ENCODE measurements at regions not wholly inside any gene's neighbourhood (a gene's known extent, or its start where the extent isn't known, plus 50 kb on each side); places are given as distances from the start of the nearest gene placed in this dataset.
"Not testable (repeated sequence)": the region's sequence is repeated elsewhere in the genome, so short reads cannot be mapped to it uniquely, and the experiment has no call there.

GRCh38 chrX:113991720-113992119, 592.2 kb upstream of the HTR2C start:
- H3K56ac ChIP-seq (replicated peaks; ENCODE audit: insufficient read length, low read depth, low read length); H4K5ac ChIP-seq (ENCODE audit: insufficient read length, low read depth, low read length); H3K27me3 ChIP-seq (replicated peaks in 1 of 4; ENCODE audit: control insufficient read depth in 3 of 4, extremely low read depth in 1 of 4, insufficient read depth in 3 of 4, low read length in 3 of 4); FAIRE-seq; H2BK120ac ChIP-seq (replicated peaks; ENCODE audit: low read depth, low read length); H2AFZ ChIP-seq (ENCODE audit: low read length); H2BK12ac ChIP-seq (ENCODE audit: low read depth, low read length); H2AK5ac ChIP-seq (ENCODE audit: low read depth, low read length); CTCF ChIA-PET (ENCODE audit: partially characterized antibody); H2BK5ac ChIP-seq (ENCODE audit: low read depth, low read length); H3K23me2 ChIP-seq (ENCODE audit: low read depth, low read length); H3K4me1 ChIP-seq (replicated peaks in 1 of 4; ENCODE audit: control insufficient read depth in 3 of 4, insufficient read depth in 4 of 4, low read length in 3 of 4); H4K91ac ChIP-seq (replicated peaks; ENCODE audit: insufficient read length, low read length); H3K9me3 ChIP-seq (ENCODE audit: insufficient read depth in 2 of 2, low read depth in 1 of 2, low read length in 1 of 2); H3K23ac ChIP-seq (ENCODE audit: insufficient read length); H3K79me1 ChIP-seq (ENCODE audit: low read depth, low read length); H4K20me1 ChIP-seq (replicated peaks in 1 of 2; ENCODE audit: control insufficient read depth in 1 of 2, insufficient read depth in 2 of 2, low read length in 2 of 2); H3K4ac ChIP-seq (replicated peaks; ENCODE audit: insufficient read length, low read depth, low read length); DNase-seq (ENCODE audit: low read depth in 1 of 2, low spot score in 2 of 2); H3K14ac ChIP-seq (ENCODE audit: insufficient read length); POLR2A ChIA-PET (ENCODE audit: partially characterized antibody); H3K27ac ChIP-seq (ENCODE audit: low read depth, low read length); H2BK15ac ChIP-seq (ENCODE audit: low read length); H4K8ac ChIP-seq (ENCODE audit: extremely low read depth, insufficient read depth, low read length); H2BK20ac ChIP-seq (ENCODE audit: low read length): not testable (repeated sequence)
- Histone ChIP-seq H3K79me2 (ENCODE audit: control insufficient read depth in 1 of 2, insufficient read depth in 2 of 2, low read length in 2 of 2) (peaks cover 0 to 28% of the 10 kb centered on the region in 2 experiments; a peak in 2 of 4 replicates), H3K9ac (replicated peaks in 1 of 4; ENCODE audit: extremely low read depth in 1 of 4, low read depth in 3 of 4, low read length in 3 of 4) (peak overlapping the region in 1 of 4 experiments; percentile 22; a peak in 1 of 7 replicates), H3K36me3 (ENCODE audit: control insufficient read depth in 2 of 4, insufficient read depth in 4 of 4, low read length in 3 of 4) (peaks cover 2 to 15% (median 6%) of the 10 kb centered on the region in 4 experiments; a peak in 5 of 8 replicates), H3K4me3 (ENCODE audit: extremely low read depth in 1 of 4, insufficient read depth in 2 of 4, low read depth in 3 of 4, low read length in 4 of 4) (peak overlapping the region in 2 of 4 experiments; percentile 49 to 72; a peak in 4 of 8 replicates), H3K18ac (ENCODE audit: extremely low read depth, low read length) (peak overlapping the region; percentile 32; the same call in 1 of the 2 replicates), H3K4me2 (ENCODE audit: insufficient read depth in 1 of 2, low read depth in 2 of 2, low read length in 2 of 2) (peak overlapping the region; percentile 59 to 67)
- 28% methylated on average over 5 of the region's 9 CpGs; no CpG with 5 or more reads in 1 of the 2 experiments for WGBS, 2 experiments (ENCODE audit: extremely low coverage in 1 of 2, insufficient coverage in 1 of 2, insufficient read length in 1 of 2, insufficient replicate concordance in 2 of 2, low coverage in 1 of 2, low lambda C conversion rate in 2 of 2, missing lambda C conversion rate in 1 of 2)
- TF ChIP-seq POLR2A (IDR thresholded peaks at IDR 0.05; ENCODE audit: control extremely low read depth in 1 of 2, low read depth in 2 of 2, low read length in 2 of 2): peak in 1 of 2 experiments; percentile 29; a peak in 1 of 3 replicates

DNA sequence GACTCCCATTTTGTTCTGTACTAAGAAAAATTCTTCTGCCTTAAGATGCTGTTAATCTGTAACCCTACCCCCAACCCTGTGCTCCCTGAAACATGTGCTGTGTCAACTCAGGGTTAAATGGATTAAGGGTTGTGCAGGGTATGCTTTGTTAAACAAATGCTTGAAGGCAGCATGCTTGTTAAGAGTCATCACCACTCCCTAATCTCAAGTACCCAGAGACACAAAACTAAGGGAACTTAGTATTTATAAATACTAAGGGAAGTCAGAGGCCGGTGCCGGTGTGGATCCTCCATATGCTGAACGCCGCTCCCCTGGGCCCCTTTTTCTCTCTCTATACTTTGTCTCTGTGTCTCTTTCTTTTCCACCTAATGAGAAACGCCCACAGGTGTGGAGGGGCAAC, 593.2 kb upstream of the HTR2C start:
- H3K4me3 ChIP-seq (ENCODE audit: extremely low read depth in 1 of 4, insufficient read depth in 2 of 4, low read depth in 3 of 4, low read length in 4 of 4): peak overlapping the region; percentile 27 to 72 (median 39); a peak in 7 of 8 replicates
- 4% methylated on average over 3 of the region's 5 CpGs; no CpG with 5 or more reads in 1 of the 2 experiments for WGBS, 2 experiments (ENCODE audit: extremely low coverage in 1 of 2, insufficient coverage in 1 of 2, insufficient read length in 1 of 2, insufficient replicate concordance in 2 of 2, low coverage in 1 of 2, low lambda C conversion rate in 2 of 2, missing lambda C conversion rate in 1 of 2)
- H2AK5ac ChIP-seq (ENCODE audit: low read depth, low read length); H2BK120ac ChIP-seq (replicated peaks; ENCODE audit: low read depth, low read length); H2AFZ ChIP-seq (ENCODE audit: low read length); H3K23ac ChIP-seq (ENCODE audit: insufficient read length); H3K18ac ChIP-seq (ENCODE audit: extremely low read depth, low read length); H3K27me3 ChIP-seq (replicated peaks in 1 of 4; ENCODE audit: control insufficient read depth in 3 of 4, extremely low read depth in 1 of 4, insufficient read depth in 3 of 4, low read length in 3 of 4); H4K5ac ChIP-seq (ENCODE audit: insufficient read length, low read depth, low read length); CTCF ChIA-PET (ENCODE audit: partially characterized antibody); H4K8ac ChIP-seq (ENCODE audit: extremely low read depth, insufficient read depth, low read length); H2BK5ac ChIP-seq (ENCODE audit: low read depth, low read length); H2BK15ac ChIP-seq (ENCODE audit: low read length); H3K4me1 ChIP-seq (replicated peaks in 1 of 4; ENCODE audit: control insufficient read depth in 3 of 4, insufficient read depth in 4 of 4, low read length in 3 of 4); H3K79me1 ChIP-seq (ENCODE audit: low read depth, low read length); POLR2A ChIA-PET (ENCODE audit: partially characterized antibody); H3K23me2 ChIP-seq (ENCODE audit: low read depth, low read length); H3K4ac ChIP-seq (replicated peaks; ENCODE audit: insufficient read length, low read depth, low read length); H3K9me3 ChIP-seq (ENCODE audit: insufficient read depth in 2 of 2, low read depth in 1 of 2, low read length in 1 of 2); H2BK12ac ChIP-seq (ENCODE audit: low read depth, low read length); H3K56ac ChIP-seq (replicated peaks; ENCODE audit: insufficient read length, low read depth, low read length); H3K27ac ChIP-seq (ENCODE audit: low read depth, low read length); H2BK20ac ChIP-seq (ENCODE audit: low read length); H4K20me1 ChIP-seq (replicated peaks in 1 of 2; ENCODE audit: control insufficient read depth in 1 of 2, insufficient read depth in 2 of 2, low read length in 2 of 2); H3K14ac ChIP-seq (ENCODE audit: insufficient read length); H4K91ac ChIP-seq (replicated peaks; ENCODE audit: insufficient read length, low read length): not testable (repeated sequence)
- peaks cover 2 to 25% (median 11%) of the 10 kb centered on the region in 4 experiments; a peak in 5 of 8 replicates for H3K36me3 ChIP-seq (ENCODE audit: control insufficient read depth in 2 of 4, insufficient read depth in 4 of 4, low read length in 3 of 4)
- H3K9ac ChIP-seq (replicated peaks in 1 of 4; ENCODE audit: extremely low read depth in 1 of 4, low read depth in 3 of 4, low read length in 3 of 4): peak overlapping the region in 1 of 4 experiments; percentile 60; a peak in 1 of 7 replicates
- H3K4me2 ChIP-seq (ENCODE audit: insufficient read depth in 1 of 2, low read depth in 2 of 2, low read length in 2 of 2): peak overlapping the region; percentile 49 to 67
- DNase-seq (ENCODE audit: low read depth in 1 of 2, low spot score in 2 of 2) (peak in 1 of 2 experiments; percentile 41), FAIRE-seq (peak; percentile 85)
- H3K79me2 ChIP-seq (ENCODE audit: control insufficient read depth in 1 of 2, insufficient read depth in 2 of 2, low read length in 2 of 2): peaks cover 0 to 35% of the 10 kb centered on the region in 2 experiments; a peak in 2 of 4 replicates
